ENCODE measurements at regions not wholly inside any gene's neighbourhood (a gene's known extent, or its start where the extent isn't known, plus 50 kb on each side); places are given as distances from the start of the nearest gene placed in this dataset.

DNA sequence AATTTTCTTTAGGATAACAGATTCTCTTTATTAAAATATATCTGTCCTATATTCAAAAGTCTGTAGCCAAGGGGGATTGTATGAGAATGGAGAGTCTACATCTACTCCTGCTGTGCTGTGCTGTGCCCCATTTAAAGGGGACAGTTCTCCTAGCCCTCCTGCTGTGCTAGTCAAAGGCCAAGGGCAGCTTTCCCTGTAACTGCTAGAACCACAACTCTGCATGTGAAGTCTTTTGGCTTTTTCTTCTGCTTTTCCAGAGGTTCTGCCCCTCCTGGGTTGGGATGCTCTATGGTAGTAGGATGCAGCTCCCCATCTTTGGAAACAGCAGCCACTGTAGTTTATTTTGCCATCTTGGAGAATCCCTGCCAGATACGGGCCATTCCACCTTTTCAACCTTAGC lies 197.5 kb upstream of the JUN start:
- Histone ChIP-seq H3K4me3 (ENCODE audit: low read depth, low read length) (no peak overlapping the region), H3K36me3 (ENCODE audit: control insufficient read depth, insufficient read depth, low read length) (no peaks in the 10 kb centered on the region), H3K27me3 (ENCODE audit: control insufficient read depth, insufficient read depth, low read length) (no peaks in the 10 kb centered on the region)
- TF ChIP-seq CTCF (IDR thresholded peaks at IDR 0.05; ENCODE audit: insufficient read depth, low read length, poor library complexity, severe bottlenecking), result no peak
- no peak for DNase-seq (ENCODE audit: low read depth)

- Histone ChIP-seq H3K4me3 (ENCODE audit: low read depth, low read length) (no peak overlapping the region), H3K36me3 (ENCODE audit: control insufficient read depth, insufficient read depth, low read length) (no peaks in the 10 kb centered on the region), H3K27me3 (ENCODE audit: control insufficient read depth, insufficient read depth, low read length) (no peaks in the 10 kb centered on the region)
- no peak for DNase-seq (ENCODE audit: low read depth)
- TF ChIP-seq CTCF (IDR thresholded peaks at IDR 0.05; ENCODE audit: insufficient read depth, low read length, poor library complexity, severe bottlenecking), result no peak
Observed at GRCh38 chr1:58982259-58982998, 198.6 kb upstream of the JUN start.

DNA sequence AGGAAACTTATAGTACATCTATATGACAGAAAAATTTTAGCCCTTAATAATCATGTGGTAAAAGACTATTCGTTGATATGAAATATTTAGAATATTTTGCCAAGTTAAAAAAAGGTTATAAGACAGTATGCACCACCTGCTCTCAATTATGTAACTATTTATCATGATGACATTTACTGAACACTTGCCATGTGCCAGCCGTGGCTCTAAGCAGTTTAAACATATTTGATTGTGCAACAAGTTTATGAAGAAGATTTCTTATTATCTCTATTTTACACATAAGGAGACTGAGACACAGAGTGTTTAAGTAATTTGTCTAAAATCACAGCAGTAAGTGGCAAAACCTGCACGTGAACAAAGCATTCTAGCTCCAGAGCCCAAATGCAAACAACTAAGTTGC lies 199.3 kb upstream of the JUN start:
- Histone ChIP-seq H3K27me3 (ENCODE audit: control insufficient read depth, insufficient read depth, low read length) (no peaks in the 10 kb centered on the region), H3K4me3 (ENCODE audit: low read depth, low read length) (no peak overlapping the region), H3K36me3 (ENCODE audit: control insufficient read depth, insufficient read depth, low read length) (no peaks in the 10 kb centered on the region)
- TF ChIP-seq CTCF (IDR thresholded peaks at IDR 0.05; ENCODE audit: insufficient read depth, low read length, poor library complexity, severe bottlenecking), result no peak
- DNase-seq (ENCODE audit: low read depth), result no peak

GRCh38 chr1:58983633-58984245 lies 199.9 kb upstream of the JUN start:
- Histone ChIP-seq H3K4me3 (ENCODE audit: low read depth, low read length) (no peak overlapping the region), H3K27me3 (ENCODE audit: control insufficient read depth, insufficient read depth, low read length) (no peaks in the 10 kb centered on the region), H3K36me3 (ENCODE audit: control insufficient read depth, insufficient read depth, low read length) (no peaks in the 10 kb centered on the region)
- no peak for TF ChIP-seq CTCF (IDR thresholded peaks at IDR 0.05; ENCODE audit: insufficient read depth, low read length, poor library complexity, severe bottlenecking)
- DNase-seq (ENCODE audit: low read depth), result no peak

DNA sequence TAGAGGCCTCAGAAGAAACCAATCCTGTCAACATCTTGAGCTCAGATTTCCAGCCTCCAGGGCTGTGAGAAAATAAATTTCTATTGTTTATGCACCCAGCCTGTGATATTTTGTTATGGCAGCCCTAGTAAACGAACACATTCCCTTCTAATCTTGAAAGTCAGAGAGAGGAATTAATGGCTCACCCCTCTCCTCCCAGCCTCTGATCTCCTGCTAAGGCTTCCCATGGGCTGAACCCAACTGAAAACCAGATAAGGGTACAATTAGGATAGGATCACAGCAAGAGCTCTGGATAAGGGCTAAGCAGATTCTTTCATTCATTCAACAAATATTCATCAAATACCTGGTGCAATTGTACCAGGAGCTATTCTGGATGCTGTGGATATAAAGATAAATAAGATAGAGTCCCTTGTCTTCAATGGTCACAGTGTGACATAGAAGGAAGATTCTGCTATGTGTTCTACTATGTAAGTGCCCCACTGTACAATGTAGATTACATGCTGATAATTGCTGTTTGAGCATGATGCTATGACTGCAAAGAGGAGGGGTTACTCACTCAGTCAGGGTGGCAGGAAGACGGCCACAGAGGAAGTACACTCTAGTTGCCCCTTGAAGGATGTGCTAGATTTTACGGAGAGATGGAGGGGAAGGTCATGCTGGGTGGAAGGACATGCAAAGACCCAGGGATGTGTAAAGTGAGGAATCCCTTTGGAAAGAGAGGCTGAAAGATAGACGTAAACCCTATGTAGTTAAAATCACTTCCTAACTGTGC lies 203.3 kb upstream of the JUN start:
- no peak for DNase-seq (ENCODE audit: low read depth)
- H3K4me3 ChIP-seq (ENCODE audit: low read depth, low read length), result no peak overlapping the region
- H3K27me3 ChIP-seq (ENCODE audit: control insufficient read depth, insufficient read depth, low read length), result no peaks in the 10 kb centered on the region
- TF ChIP-seq CTCF (IDR thresholded peaks at IDR 0.05; ENCODE audit: insufficient read depth, low read length, poor library complexity, severe bottlenecking), result no peak
- no peaks in the 10 kb centered on the region for H3K36me3 ChIP-seq (ENCODE audit: control insufficient read depth, insufficient read depth, low read length)

Measured in kidney epithelial cell (primary cell).